Sigmoid colon (tissue), 6 donors: ENCODE measurements at regions not wholly inside any gene's neighbourhood (a gene's known extent, or its start where the extent isn't known, plus 50 kb on each side); places are given as distances from the start of the nearest gene placed in this dataset.

Experiments
- DNase-seq: peaks from one replicate; pipeline ENCODE4 v3.0.0-alpha.2; 2019
- H3K27ac ChIP-seq, 4 donors: fragments of 200-600 bp; sonication (generic); one replicate each; pipeline ENCODE4 v1.5.1; 2016 to 2019; ENCODE audit warnings: mild to moderate bottlenecking in 1 of 4
- H3K27me3 ChIP-seq, 3 donors: fragments of 200-600 bp; sonication (generic); one replicate each; pipeline ENCODE4 v1.5.1; 2019; ENCODE audit warnings: mild to moderate bottlenecking in 1 of 3
- H3K36me3 ChIP-seq, 4 donors: fragments of 200-600 bp; sonication (generic); one replicate each; pipeline ENCODE4 v1.5.1; 2016 to 2019
- H3K4me1 ChIP-seq, 4 donors: fragments of 200-600 bp; sonication (generic); one replicate each; pipeline ENCODE4 v1.5.1; 2017 to 2019
- H3K4me3 ChIP-seq, 4 donors: fragments of 200-600 bp; sonication (generic); one replicate each; pipeline ENCODE4 v1.5.1; 2017 to 2019; ENCODE audit warnings: mild to moderate bottlenecking in 2 of 4, moderate library complexity in 1 of 4
- H3K9me3 ChIP-seq, 4 donors: fragments of 200-600 bp in 3 of 4; sonication (generic) in 3 of 4; one replicate each; pipeline versions ENCODE4 v1.5.1 to v1.6.1; 2013 to 2019
- EP300 ChIP-seq, 4 donors: sonication (generic); formaldehyde crosslinking; IDR thresholded peaks; one replicate each; pipeline ENCODE4 v1.6.1; 2017; ENCODE audit warnings: antibody characterized with exemption in 4 of 4
- POLR2A ChIP-seq, 2 donors: fragments of 450-650 bp; IDR thresholded peaks; one replicate each; pipeline ENCODE4 v1.6.1; 2016; ENCODE audit warnings: antibody characterized with exemption in 2 of 2, mild to moderate bottlenecking in 2 of 2, moderate library complexity in 2 of 2
- POLR2AphosphoS5 ChIP-seq, 4 donors: sonication (generic); formaldehyde crosslinking; IDR thresholded peaks; one replicate each; pipeline ENCODE4 v1.6.1; 2017; ENCODE audit warnings: antibody characterized with exemption in 4 of 4
- WGBS, 2 donors: extraction: QIAGEN DNeasy Blood & Tissue Kit; methylation state at CpG; one replicate each; pipeline ENCODE4 v1.1.7; 2013; 5-methylcytosine and 5-hydroxymethylcytosine counted together
- intact Hi-C: fragments of 100-400 bp; cut with DNase I; formaldehyde crosslinking; loops from one replicate; pipeline ENCODE4 v1.15.1; 2023
- TF ChIP-seq, protein P1 (sequence below), 4 experiments: fragments of 450-650 bp in 3 of 4; fragments of 200-600 bp in 1 of 4; IDR thresholded peaks; one replicate each; pipeline ENCODE4 v1.5.1; 2016 to 2019; ENCODE audit warnings: antibody characterized with exemption in 4 of 4, mild to moderate bottlenecking in 3 of 4, moderate library complexity in 2 of 4
- donor health status: healthy with polysubstance abuse.
- donor health status: healthy.

DNA sequence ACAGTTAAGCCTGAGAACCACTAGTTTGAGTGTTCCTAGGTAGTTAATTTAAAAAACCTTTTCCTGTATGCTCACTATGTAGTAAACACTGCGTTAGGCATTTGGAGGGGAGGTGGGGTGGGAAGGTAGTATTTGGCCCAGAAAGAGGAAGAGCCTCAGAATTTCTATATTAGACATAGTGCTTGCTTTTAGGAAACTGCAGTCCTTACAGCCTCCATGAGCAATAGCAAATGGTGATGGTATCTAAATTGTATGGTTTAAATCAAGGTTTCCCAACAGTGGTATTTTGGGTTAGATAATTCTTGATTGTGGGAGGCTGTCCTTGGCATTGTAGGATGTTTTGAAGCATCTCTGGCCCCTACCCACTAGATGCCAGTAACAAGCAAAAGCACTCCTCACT, 61.5 kb upstream of the RIPOR2 start:
- Histone ChIP-seq H3K4me3 (no peak overlapping the region), H3K36me3 (no peaks in the 10 kb centered on the region), H3K27ac (no peak overlapping the region), H3K9me3 (no peaks in the 10 kb centered on the region), H3K4me1 (peaks cover 0 to 12% (median 0%) of the 10 kb centered on the region in 4 donors), H3K27me3 (no peaks in the 10 kb centered on the region)
- TF ChIP-seq POLR2AphosphoS5 (IDR thresholded peaks at IDR 0.05) (no peak), EP300 (IDR thresholded peaks at IDR 0.05) (no peak), POLR2A (IDR thresholded peaks at IDR 0.05) (no peak)
- WGBS, 2 donors, result 60 to 84% methylated on average over 1 of the region's 1 CpG
- DNase-seq, result no peak
- intact Hi-C loops, result no loop called here

DNA sequence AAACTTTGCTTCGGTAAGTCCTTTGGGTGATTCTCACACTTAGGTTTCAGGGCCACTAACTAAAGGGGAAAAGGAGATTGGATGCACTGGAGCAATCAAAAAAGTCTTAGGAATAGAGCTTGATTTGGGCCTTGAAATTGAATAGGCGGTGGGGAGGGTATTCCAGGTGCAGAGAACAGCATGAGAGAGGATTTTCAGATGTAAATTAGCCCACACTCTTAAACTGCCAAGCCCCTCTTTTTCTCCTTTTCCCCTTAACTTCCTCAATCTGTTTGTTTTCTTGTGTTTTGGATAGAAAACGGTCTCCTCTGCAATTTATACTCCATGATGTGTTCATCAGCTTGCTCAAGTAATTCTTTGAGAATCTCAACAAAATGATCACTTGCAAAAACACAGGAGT, 62.1 kb upstream of the RIPOR2 start:
- Histone ChIP-seq H3K27ac (no peak overlapping the region), H3K4me3 (no peak overlapping the region), H3K4me1 (peaks cover 0 to 19% (median 0%) of the 10 kb centered on the region in 4 donors), H3K27me3 (no peaks in the 10 kb centered on the region), H3K36me3 (no peaks in the 10 kb centered on the region), H3K9me3 (no peaks in the 10 kb centered on the region)
- no peak for DNase-seq
- no peak for TF ChIP-seq EP300 (IDR thresholded peaks at IDR 0.05)
- no peak for TF ChIP-seq POLR2AphosphoS5 (IDR thresholded peaks at IDR 0.05)
- TF ChIP-seq POLR2A (IDR thresholded peaks at IDR 0.05), result no peak
- TF ChIP-seq, protein P1, sequence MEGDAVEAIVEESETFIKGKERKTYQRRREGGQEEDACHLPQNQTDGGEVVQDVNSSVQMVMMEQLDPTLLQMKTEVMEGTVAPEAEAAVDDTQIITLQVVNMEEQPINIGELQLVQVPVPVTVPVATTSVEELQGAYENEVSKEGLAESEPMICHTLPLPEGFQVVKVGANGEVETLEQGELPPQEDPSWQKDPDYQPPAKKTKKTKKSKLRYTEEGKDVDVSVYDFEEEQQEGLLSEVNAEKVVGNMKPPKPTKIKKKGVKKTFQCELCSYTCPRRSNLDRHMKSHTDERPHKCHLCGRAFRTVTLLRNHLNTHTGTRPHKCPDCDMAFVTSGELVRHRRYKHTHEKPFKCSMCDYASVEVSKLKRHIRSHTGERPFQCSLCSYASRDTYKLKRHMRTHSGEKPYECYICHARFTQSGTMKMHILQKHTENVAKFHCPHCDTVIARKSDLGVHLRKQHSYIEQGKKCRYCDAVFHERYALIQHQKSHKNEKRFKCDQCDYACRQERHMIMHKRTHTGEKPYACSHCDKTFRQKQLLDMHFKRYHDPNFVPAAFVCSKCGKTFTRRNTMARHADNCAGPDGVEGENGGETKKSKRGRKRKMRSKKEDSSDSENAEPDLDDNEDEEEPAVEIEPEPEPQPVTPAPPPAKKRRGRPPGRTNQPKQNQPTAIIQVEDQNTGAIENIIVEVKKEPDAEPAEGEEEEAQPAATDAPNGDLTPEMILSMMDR (IDR thresholded peaks at IDR 0.05), result no peak
- intact Hi-C loops, result no loop called here
- 71 to 87% methylated on average over 3 of the region's 3 CpGs for WGBS, 2 donors

DNA sequence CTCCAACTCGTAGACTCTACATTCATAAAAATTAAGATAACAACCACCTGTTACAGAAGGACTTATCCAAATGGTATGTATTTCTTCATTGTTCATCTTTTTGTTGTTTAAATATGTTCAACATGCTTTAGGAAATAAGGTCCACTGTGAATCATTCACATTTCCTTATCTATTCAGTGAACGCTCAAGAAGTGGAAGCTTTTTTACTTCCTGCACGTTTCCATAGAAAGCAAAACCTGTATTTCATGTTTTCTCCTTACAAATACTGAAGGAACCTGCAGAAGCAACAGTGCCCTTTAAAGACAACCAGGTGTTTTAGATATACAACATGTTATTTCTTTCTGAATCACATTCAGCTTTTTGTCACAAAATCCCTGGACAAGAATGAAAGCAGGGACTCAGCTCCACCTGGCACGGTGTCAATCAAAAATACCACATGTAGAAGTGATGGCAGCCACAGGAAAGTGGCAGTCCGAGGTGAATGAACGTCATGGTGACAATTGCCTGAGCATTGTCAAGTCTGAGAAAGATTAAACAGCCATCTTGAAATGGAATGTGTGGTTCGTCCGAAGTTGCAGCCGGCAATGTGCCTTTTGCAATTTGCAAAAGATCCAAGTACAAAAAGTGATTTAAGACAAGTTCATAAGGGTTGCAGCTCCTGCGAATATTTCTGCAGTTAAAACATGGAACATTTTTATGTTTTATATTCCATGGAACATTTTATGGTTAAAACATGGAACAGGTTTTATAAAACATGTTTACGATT, 66.7 kb upstream of the RIPOR2 start:
- H3K27me3 ChIP-seq, result no peaks in the 10 kb centered on the region
- WGBS, 2 donors, result 45 to 66% methylated on average over 11 of the region's 11 CpGs
- H3K9me3 ChIP-seq, result no peaks in the 10 kb centered on the region
- no peaks in the 10 kb centered on the region for H3K36me3 ChIP-seq
- TF ChIP-seq, protein P1 (IDR thresholded peaks at IDR 0.05), result no peak
- TF ChIP-seq POLR2A (IDR thresholded peaks at IDR 0.05) (no peak), POLR2AphosphoS5 (IDR thresholded peaks at IDR 0.05) (peak in 2 of 4 donors; percentile 5 to 34), EP300 (IDR thresholded peaks at IDR 0.05) (no peak)
- peak overlapping the region in 2 of 4 donors; percentile 16 to 27 for H3K27ac ChIP-seq
- peak overlapping the region in 2 of 4 donors; percentile 10 to 18 for H3K4me3 ChIP-seq
- intact Hi-C loops, result no loop called here
- peaks cover 0 to 59% (median 13%) of the 10 kb centered on the region in 4 donors for H3K4me1 ChIP-seq
- no peak for DNase-seq

DNA sequence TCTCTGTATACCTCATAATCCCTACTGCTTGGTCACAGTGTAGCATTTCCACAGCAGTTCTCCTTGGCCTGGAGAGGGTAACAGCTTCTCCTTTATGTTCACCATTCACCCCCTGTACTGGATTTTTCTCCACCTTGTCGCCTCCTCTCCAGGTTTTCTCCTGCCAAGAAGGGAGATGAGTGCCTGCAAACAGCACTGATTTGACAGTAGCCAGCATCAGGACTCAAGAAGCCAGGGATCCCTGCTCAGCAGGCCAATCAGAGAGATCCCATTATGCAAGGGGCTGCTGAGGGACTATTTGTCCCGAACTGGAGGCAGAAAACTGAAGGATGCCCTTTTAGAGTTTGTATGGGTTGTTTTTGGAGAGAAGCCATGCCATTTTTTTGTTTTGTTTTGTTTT, 68.6 kb upstream of the RIPOR2 start:
- H3K27me3 ChIP-seq, result no peaks in the 10 kb centered on the region
- no peaks in the 10 kb centered on the region for H3K9me3 ChIP-seq
- H3K27ac ChIP-seq, result peak overlapping the region in 1 of 4 donors; percentile 41
- 89 to 93% methylated on average over 2 of the region's 2 CpGs for WGBS, 2 donors
- intact Hi-C loops, result no loop called here
- no peak for DNase-seq
- H3K4me3 ChIP-seq, result peak overlapping the region in 1 of 4 donors; percentile 9
- TF ChIP-seq POLR2A (IDR thresholded peaks at IDR 0.05) (no peak), POLR2AphosphoS5 (IDR thresholded peaks at IDR 0.05) (peak in 2 of 4 donors; percentile 35 to 49)
- TF ChIP-seq, protein P1 (IDR thresholded peaks at IDR 0.05), result no peak
- peaks cover 0 to 62% (median 13%) of the 10 kb centered on the region in 4 donors for H3K4me1 ChIP-seq
- H3K36me3 ChIP-seq, result no peaks in the 10 kb centered on the region

DNA sequence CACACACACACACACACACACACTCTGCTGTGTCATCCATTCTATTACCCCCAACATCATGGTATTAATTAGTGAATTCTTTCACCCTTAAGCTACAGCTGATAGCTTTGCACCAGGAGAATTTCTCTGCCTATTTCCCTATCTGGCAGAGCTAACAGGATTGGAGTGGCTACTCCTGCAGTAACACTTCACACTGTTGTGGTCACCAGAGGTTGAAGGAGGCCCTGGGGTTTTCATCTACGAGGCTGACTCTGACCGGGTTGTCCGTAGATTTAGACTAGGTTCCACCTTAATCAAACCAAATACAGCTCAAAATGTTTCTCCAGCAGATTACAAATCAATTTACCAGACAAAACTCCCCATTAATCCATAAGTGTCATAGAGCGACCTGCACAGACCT, 69.2 kb upstream of the RIPOR2 start:
- H3K27me3 ChIP-seq, result no peaks in the 10 kb centered on the region
- no peaks in the 10 kb centered on the region for H3K9me3 ChIP-seq
- intact Hi-C loops, result no loop called here
- DNase-seq, result no peak
- H3K27ac ChIP-seq, result no peak overlapping the region
- 87 to 91% methylated on average over 4 of the region's 4 CpGs for WGBS, 2 donors
- peaks cover 0 to 62% (median 13%) of the 10 kb centered on the region in 4 donors for H3K4me1 ChIP-seq
- no peak overlapping the region for H3K4me3 ChIP-seq
- TF ChIP-seq EP300 (IDR thresholded peaks at IDR 0.05) (no peak), POLR2AphosphoS5 (IDR thresholded peaks at IDR 0.05) (no peak), POLR2A (IDR thresholded peaks at IDR 0.05) (no peak)
- TF ChIP-seq, protein P1 (IDR thresholded peaks at IDR 0.05), result no peak
- no peaks in the 10 kb centered on the region for H3K36me3 ChIP-seq
